Inflammatory macrophage treated with lipopolysaccharide for 1 hour (primary cell): ENCODE measurements at regions not wholly inside any gene's neighbourhood (a gene's known extent, or its start where the extent isn't known, plus 50 kb on each side); places are given as distances from the start of the nearest gene placed in this dataset.
"Not testable (repeated sequence)": the region's sequence is repeated elsewhere in the genome, so short reads cannot be mapped to it uniquely, and the experiment has no call there.

ENCODE experiments used
- DNase-seq, 2 donors: peaks; one replicate each; pipeline ENCODE4 v3.0.0-alpha.2; 2020 to 2022

GRCh38 chr18:2144811-2145210 lies 426.5 kb downstream of the METTL4 start:
- DNase-seq = no peak

- DNase-seq = no peak
Observed at GRCh38 chr18:2146092-2146491, 425.2 kb downstream of the METTL4 start.

- no peak for DNase-seq
Observed at GRCh38 chr18:2146754-2147153, 424.6 kb downstream of the METTL4 start.

GRCh38 chr18:2147476-2148230 lies 423.7 kb downstream of the METTL4 start:
- no peak for DNase-seq

- DNase-seq = no peak
Observed at GRCh38 chr18:2148823-2149222, 422.5 kb downstream of the METTL4 start.

GRCh38 chr18:2150566-2150965 lies 420.7 kb downstream of the METTL4 start:
- no peak for DNase-seq

GRCh38 chr18:2154278-2154677 lies 417.0 kb downstream of the METTL4 start:
- DNase-seq = no peak

- no peak for DNase-seq
Observed at GRCh38 chr18:2164644-2165550, 406.4 kb downstream of the METTL4 start.

GRCh38 chr18:2166876-2167275 lies 404.4 kb downstream of the METTL4 start:
- not testable (repeated sequence) for DNase-seq

- no peak for DNase-seq
Observed at GRCh38 chr18:2168022-2168421, 403.3 kb downstream of the METTL4 start.

GRCh38 chr18:2169656-2170055 lies 401.6 kb downstream of the METTL4 start:
- no peak for DNase-seq

GRCh38 chr18:2171840-2172625 lies 399.3 kb downstream of the METTL4 start:
- DNase-seq = no peak

- DNase-seq = no peak
Observed at GRCh38 chr18:2172881-2173280, 398.4 kb downstream of the METTL4 start.

- no peak for DNase-seq
Observed at GRCh38 chr18:2173486-2173885, 397.8 kb downstream of the METTL4 start.

- DNase-seq = no peak
Observed at GRCh38 chr18:2178036-2178435, 393.3 kb downstream of the METTL4 start.

GRCh38 chr18:2179498-2180183 lies 391.7 kb downstream of the METTL4 start:
- DNase-seq = no peak

GRCh38 chr18:2180586-2180985 lies 390.7 kb downstream of the METTL4 start:
- peak in 1 of 2 donors; percentile 7 for DNase-seq

GRCh38 chr18:2183432-2183831 lies 387.9 kb downstream of the METTL4 start:
- DNase-seq = no peak

GRCh38 chr18:2186967-2187366 lies 384.3 kb downstream of the METTL4 start:
- no peak for DNase-seq

- DNase-seq = no peak
Observed at GRCh38 chr18:2188258-2188657, 383.0 kb downstream of the METTL4 start.

GRCh38 chr18:2191180-2191790 lies 380.0 kb downstream of the METTL4 start:
- no peak for DNase-seq

GRCh38 chr18:2192562-2192961 lies 378.7 kb downstream of the METTL4 start:
- no peak for DNase-seq
